ENCODE measurements at regions not wholly inside any gene's neighbourhood (a gene's known extent, or its start where the extent isn't known, plus 50 kb on each side); places are given as distances from the start of the nearest gene placed in this dataset.

- no peak for TF ChIP-seq CTCF (conservative IDR thresholded peaks at IDR 0.05; ENCODE audit: low read length)
- TF ChIP-seq EZH2phosphoT487 (IDR thresholded peaks at IDR 0.05; ENCODE audit: borderline replicate concordance, low read depth, low read length), result no peak
Measured at GRCh38 chr3:159147813-159148212, 346.0 kb downstream of the MFSD1 start.

Measured in OCI-LY7 (cell line).